ENCODE measurements at regions not wholly inside any gene's neighbourhood (a gene's known extent, or its start where the extent isn't known, plus 50 kb on each side); places are given as distances from the start of the nearest gene placed in this dataset.

GRCh38 chrX:7228226-7228625, 80.3 kb upstream of the PUDP start:
- TF ChIP-seq CTCF (IDR thresholded peaks at IDR 0.05; ENCODE audit: insufficient read depth, low read length, poor library complexity, severe bottlenecking) = no peak
- no peak for TF ChIP-seq EZH2phosphoT487 (conservative IDR thresholded peaks at IDR 0.05; ENCODE audit: low read length)

Measured in SU-DHL-6 (cell line).